ENCODE measurements at regions not wholly inside any gene's neighbourhood (a gene's known extent, or its start where the extent isn't known, plus 50 kb on each side); places are given as distances from the start of the nearest gene placed in this dataset.

DNA sequence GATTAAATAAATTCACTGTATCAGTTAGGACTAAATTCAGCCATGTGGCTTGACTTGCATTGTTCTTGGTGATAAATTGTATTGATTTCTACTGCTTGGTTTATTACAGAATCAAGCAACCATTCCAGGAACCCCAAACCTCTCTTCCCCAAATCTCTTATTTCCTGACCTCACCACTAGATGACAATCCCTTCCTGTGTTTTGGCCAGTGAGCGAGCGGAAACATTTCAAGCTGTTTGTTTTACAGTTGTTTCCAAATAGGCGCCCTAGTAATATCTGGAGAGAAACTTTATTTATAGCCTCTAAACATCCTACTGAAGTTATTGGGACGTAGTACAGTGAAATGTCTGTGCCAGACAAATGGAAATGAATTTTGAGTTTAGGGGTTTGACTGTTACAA is 161.1 kb downstream of the SNAPC1 start:
- Histone ChIP-seq H3K4me3 (no peak overlapping the region), H4K20me1 (no peaks in the 10 kb centered on the region), H3K9me3 (no peaks in the 10 kb centered on the region), H3K36me3 (no peaks in the 10 kb centered on the region), H3K4me2 (no peak overlapping the region), H3K4me1 (no peaks in the 10 kb centered on the region), H3K9ac (no peak overlapping the region), H3K27ac (no peak overlapping the region), H3K27me3 (no peaks in the 10 kb centered on the region)
- TF ChIP-seq Cebpa-rat (IDR thresholded peaks at IDR 0.05): no peak

- H3K36me3 ChIP-seq: no peaks in the 10 kb centered on the region
- no peaks in the 10 kb centered on the region for H3K4me1 ChIP-seq
- no peak overlapping the region for H3K4me3 ChIP-seq
- no peaks in the 10 kb centered on the region for H3K9me3 ChIP-seq
- H3K27ac ChIP-seq: no peak overlapping the region
- no peak overlapping the region for H3K4me2 ChIP-seq
- H3K9ac ChIP-seq: no peak overlapping the region
- no peak for TF ChIP-seq Cebpa-rat (IDR thresholded peaks at IDR 0.05)
- H4K20me1 ChIP-seq: no peaks in the 10 kb centered on the region
- H3K27me3 ChIP-seq: no peaks in the 10 kb centered on the region
Observed at GRCh38 chr14:61925043-61925442, 162.8 kb downstream of the SNAPC1 start.

DNA sequence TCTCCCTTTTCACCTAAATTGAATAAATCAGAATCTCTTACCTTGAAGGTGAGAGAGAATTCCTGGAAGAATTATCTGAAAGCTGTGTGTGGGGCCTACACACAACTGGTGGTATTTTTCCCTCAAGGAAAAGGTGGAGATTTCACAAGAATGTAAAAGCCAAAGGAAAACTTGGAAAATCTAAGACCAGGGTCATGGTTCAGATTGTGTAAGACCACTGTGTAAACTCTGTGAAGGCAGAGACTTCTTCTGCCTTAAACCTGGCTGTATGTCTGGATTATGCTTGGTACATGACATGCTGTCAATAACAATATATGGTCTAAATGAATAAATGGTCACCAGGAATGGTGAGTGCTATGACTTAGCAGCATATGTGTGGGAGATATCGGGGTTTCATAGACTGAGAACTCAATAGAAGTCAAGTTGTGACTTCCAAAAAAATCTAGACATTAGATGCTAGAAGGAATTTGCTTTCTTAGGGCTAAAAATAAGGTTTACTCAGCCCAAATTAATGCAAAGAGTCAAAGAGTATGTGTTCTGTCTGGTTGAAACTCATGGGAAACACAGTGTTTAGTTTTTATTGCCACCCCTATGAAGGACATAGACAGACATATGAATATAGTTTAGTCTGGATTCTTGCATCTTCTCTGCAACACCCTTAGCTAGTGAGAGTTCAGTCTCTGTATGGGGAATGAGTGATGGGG is 163.7 kb downstream of the SNAPC1 start:
- no peaks in the 10 kb centered on the region for H4K20me1 ChIP-seq
- H3K4me1 ChIP-seq: no peaks in the 10 kb centered on the region
- no peak for TF ChIP-seq Cebpa-rat (IDR thresholded peaks at IDR 0.05)
- H3K27ac ChIP-seq: no peak overlapping the region
- no peaks in the 10 kb centered on the region for H3K9me3 ChIP-seq
- no peak overlapping the region for H3K9ac ChIP-seq
- H3K4me3 ChIP-seq: no peak overlapping the region
- H3K4me2 ChIP-seq: no peak overlapping the region
- H3K27me3 ChIP-seq: no peaks in the 10 kb centered on the region
- H3K36me3 ChIP-seq: no peaks in the 10 kb centered on the region

DNA sequence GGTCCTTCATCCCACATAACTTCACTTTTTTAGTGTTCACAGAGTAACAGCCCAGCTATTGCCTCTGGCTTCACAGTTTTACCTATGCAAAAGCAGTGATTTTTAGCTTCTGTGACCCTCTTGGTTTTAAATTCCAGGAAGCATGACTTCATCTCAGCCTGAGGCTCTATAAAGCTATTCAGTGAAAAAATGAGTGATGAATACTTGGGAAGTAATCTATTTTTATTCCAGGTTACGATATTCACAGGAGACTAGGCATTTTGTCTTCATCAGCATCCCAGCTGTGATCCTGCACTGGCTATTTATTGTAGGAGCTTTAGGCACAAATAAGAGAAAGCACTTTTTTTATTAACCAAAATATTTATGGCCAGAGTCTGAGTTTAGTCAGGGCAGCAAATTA is 164.8 kb downstream of the SNAPC1 start:
- no peak overlapping the region for H3K4me3 ChIP-seq
- H3K27ac ChIP-seq: no peak overlapping the region
- H3K27me3 ChIP-seq: no peaks in the 10 kb centered on the region

DNA sequence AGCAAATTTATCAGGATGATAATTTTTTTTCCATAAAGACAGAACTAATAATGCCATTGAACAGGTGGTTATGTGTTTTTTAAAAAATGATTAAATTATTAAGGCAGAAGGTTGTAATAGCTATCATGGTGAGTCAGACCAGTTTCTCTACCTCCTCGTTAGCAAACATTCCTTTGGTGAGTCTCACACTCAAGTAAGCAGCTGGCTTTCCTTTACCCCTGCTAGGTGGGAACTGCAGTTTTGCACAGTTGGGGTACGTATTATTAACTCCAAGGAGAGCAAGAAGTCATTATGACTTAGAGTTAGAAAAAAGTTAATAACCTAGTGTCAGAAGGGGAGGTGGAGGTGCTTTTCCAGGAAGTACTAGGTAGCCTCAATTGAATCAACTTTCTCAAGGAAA is 165.3 kb downstream of the SNAPC1 start:
- H4K20me1 ChIP-seq: no peaks in the 10 kb centered on the region
- H3K27me3 ChIP-seq: no peaks in the 10 kb centered on the region
- H3K27ac ChIP-seq: no peak overlapping the region
- H3K4me1 ChIP-seq: no peaks in the 10 kb centered on the region
- no peaks in the 10 kb centered on the region for H3K9me3 ChIP-seq
- H3K36me3 ChIP-seq: no peaks in the 10 kb centered on the region
- no peak overlapping the region for H3K4me3 ChIP-seq
- H3K9ac ChIP-seq: no peak overlapping the region
- H3K4me2 ChIP-seq: no peak overlapping the region
- TF ChIP-seq Cebpa-rat (IDR thresholded peaks at IDR 0.05): no peak

More for the DNA sequence above, 164.8 kb downstream of the SNAPC1 start:
- Histone ChIP-seq H3K9ac (no peak overlapping the region), H3K4me2 (no peak overlapping the region), H3K9me3 (no peaks in the 10 kb centered on the region), H3K36me3 (no peaks in the 10 kb centered on the region), H3K4me1 (no peaks in the 10 kb centered on the region), H4K20me1 (no peaks in the 10 kb centered on the region)
- TF ChIP-seq Cebpa-rat (IDR thresholded peaks at IDR 0.05): no peak

- H3K4me2 ChIP-seq: no peak overlapping the region
- no peak for TF ChIP-seq Cebpa-rat (IDR thresholded peaks at IDR 0.05)
- no peaks in the 10 kb centered on the region for H4K20me1 ChIP-seq
- no peak overlapping the region for H3K9ac ChIP-seq
- H3K36me3 ChIP-seq: no peaks in the 10 kb centered on the region
- no peaks in the 10 kb centered on the region for H3K4me1 ChIP-seq
- no peak overlapping the region for H3K4me3 ChIP-seq
- no peaks in the 10 kb centered on the region for H3K27me3 ChIP-seq
- no peaks in the 10 kb centered on the region for H3K9me3 ChIP-seq
- H3K27ac ChIP-seq: no peak overlapping the region
Observed at GRCh38 chr14:61928300-61928699, 166.1 kb downstream of the SNAPC1 start.

- no peak overlapping the region for H3K27ac ChIP-seq
- TF ChIP-seq Cebpa-rat (IDR thresholded peaks at IDR 0.05): no peak
- H3K9me3 ChIP-seq: no peaks in the 10 kb centered on the region
- H3K9ac ChIP-seq: no peak overlapping the region
- H3K36me3 ChIP-seq: no peaks in the 10 kb centered on the region
- no peaks in the 10 kb centered on the region for H4K20me1 ChIP-seq
- no peaks in the 10 kb centered on the region for H3K4me1 ChIP-seq
- H3K4me2 ChIP-seq: no peak overlapping the region
- H3K27me3 ChIP-seq: no peaks in the 10 kb centered on the region
- no peak overlapping the region for H3K4me3 ChIP-seq
Observed at GRCh38 chr14:61928701-61929100, 166.5 kb downstream of the SNAPC1 start.

DNA sequence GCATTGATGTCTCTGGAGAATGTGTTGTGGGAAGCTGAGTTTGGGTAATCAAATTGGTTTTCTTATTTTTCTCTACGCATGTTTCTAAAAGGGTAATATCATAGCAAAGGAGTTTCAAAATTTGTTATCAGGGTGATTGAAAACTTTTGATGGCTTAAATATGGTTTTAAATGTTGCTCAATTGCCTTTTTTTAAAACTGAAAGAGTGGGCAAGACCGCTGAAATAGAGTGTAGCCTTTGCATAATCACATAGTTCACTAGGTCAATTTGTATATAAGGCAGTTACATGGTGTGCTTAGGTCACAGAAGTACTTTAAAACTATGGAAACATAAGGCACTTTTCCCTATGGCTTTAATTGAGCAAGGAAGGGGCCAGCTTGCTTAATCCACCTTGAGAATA is 167.4 kb downstream of the SNAPC1 start:
- TF ChIP-seq Cebpa-rat (IDR thresholded peaks at IDR 0.05): no peak
- no peak overlapping the region for H3K27ac ChIP-seq

GRCh38 chr14:61930101-61930857 is 168.1 kb downstream of the SNAPC1 start:
- H4K20me1 ChIP-seq: no peaks in the 10 kb centered on the region
- no peaks in the 10 kb centered on the region for H3K36me3 ChIP-seq
- H3K27ac ChIP-seq: no peak overlapping the region
- TF ChIP-seq Cebpa-rat (IDR thresholded peaks at IDR 0.05): no peak
- no peak overlapping the region for H3K4me3 ChIP-seq
- H3K9me3 ChIP-seq: no peaks in the 10 kb centered on the region
- H3K4me1 ChIP-seq: no peaks in the 10 kb centered on the region
- H3K27me3 ChIP-seq: no peaks in the 10 kb centered on the region
- no peak overlapping the region for H3K4me2 ChIP-seq
- no peak overlapping the region for H3K9ac ChIP-seq

More for the DNA sequence above, 167.4 kb downstream of the SNAPC1 start:
- Histone ChIP-seq H3K27me3 (no peaks in the 10 kb centered on the region), H3K4me1 (no peaks in the 10 kb centered on the region), H3K4me3 (no peak overlapping the region), H3K4me2 (no peak overlapping the region), H3K36me3 (no peaks in the 10 kb centered on the region), H4K20me1 (no peaks in the 10 kb centered on the region), H3K9ac (no peak overlapping the region), H3K9me3 (no peaks in the 10 kb centered on the region)

DNA sequence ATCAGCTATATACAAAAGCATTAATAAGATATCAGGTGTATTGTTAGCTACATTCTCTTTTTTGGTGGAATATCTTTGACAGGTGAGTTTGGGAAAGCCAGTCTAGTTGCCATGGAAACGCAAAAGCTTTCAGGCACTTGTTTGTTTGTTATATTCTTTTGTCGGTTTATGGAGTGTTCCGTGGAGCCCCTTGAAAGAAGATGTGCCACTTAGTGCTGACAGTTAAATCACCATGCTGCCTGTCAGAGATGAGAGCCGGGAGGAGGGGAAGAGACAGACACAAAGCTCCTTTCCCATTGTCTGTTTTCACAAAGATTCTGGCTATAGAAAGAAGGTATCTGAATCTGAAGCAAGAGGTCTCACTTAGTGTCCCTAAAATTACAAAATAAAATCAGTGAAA is 170.8 kb downstream of the SNAPC1 start:
- Histone ChIP-seq H3K9ac (no peak overlapping the region), H3K27me3 (no peaks in the 10 kb centered on the region), H4K20me1 (no peaks in the 10 kb centered on the region), H3K27ac (no peak overlapping the region), H3K4me2 (no peak overlapping the region), H3K36me3 (no peaks in the 10 kb centered on the region), H3K4me3 (no peak overlapping the region), H3K9me3 (no peaks in the 10 kb centered on the region), H3K4me1 (no peaks in the 10 kb centered on the region)
- TF ChIP-seq Cebpa-rat (IDR thresholded peaks at IDR 0.05): no peak
